HG02981 (cell line): ENCODE measurements at regions not wholly inside any gene's neighbourhood (a gene's known extent, or its start where the extent isn't known, plus 50 kb on each side); places are given as distances from the start of the nearest gene placed in this dataset.
"Not testable (repeated sequence)": the region's sequence is repeated elsewhere in the genome, so short reads cannot be mapped to it uniquely, and the experiment has no call there.

Experiments used
- ATAC-seq: cut with Tn5 transposase; IDR thresholded peaks from one replicate; pipeline ENCODE4 v1.9.1; 2021; ENCODE audit warnings: mild to moderate bottlenecking, moderate library complexity; ENCODE audit not compliant: unreplicated experiment

- ATAC-seq, result no peak
Measured at GRCh38 chr2:216776066-216776850, 80.9 kb upstream of the IGFBP5 start.

DNA sequence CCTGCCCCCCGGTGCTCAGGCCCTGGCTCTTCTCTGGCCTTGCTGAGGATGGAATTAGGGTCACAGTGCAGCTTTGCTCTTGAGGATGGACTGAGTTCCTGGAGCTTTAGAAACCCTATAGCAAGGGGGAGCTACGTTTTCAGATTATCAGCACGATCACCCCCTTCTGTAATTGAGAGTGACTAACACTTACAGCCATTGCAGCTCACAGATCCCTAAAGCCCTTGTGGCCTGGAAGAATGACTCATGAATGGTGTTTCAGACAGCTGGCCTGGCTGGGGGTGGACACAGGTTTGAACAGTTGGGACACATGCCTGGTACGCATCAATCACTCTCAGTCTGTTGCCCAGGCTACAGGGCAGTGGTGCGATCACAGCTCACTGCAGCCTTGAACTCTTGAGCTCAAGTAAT lies 79.7 kb upstream of the IGFBP5 start:
- ATAC-seq, result no peak

GRCh38 chr2:216774620-216775019 lies 79.3 kb upstream of the IGFBP5 start:
- no peak for ATAC-seq

- no peak for ATAC-seq
Measured at GRCh38 chr2:216774180-216774579, 78.8 kb upstream of the IGFBP5 start.

DNA sequence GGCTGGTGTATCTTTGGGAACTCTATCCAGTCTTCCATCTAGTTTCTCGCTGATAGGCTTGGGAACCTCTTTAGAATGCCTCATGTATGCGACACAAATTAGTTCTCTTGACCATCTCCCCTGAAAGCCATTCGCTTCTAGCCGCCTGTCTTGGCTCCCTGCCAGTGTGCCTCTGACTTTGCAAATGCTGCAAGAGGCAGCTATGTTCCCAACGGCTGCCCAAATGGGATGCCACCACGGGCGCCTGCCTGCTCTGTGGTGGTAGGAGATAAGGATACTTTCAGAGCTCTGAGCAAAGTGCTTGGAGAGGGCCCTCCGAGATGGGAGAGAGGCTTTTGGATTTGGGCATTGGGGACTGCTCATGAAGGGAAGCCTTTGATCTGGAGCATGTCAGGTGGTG lies 77.7 kb upstream of the IGFBP5 start:
- ATAC-seq, result no peak

DNA sequence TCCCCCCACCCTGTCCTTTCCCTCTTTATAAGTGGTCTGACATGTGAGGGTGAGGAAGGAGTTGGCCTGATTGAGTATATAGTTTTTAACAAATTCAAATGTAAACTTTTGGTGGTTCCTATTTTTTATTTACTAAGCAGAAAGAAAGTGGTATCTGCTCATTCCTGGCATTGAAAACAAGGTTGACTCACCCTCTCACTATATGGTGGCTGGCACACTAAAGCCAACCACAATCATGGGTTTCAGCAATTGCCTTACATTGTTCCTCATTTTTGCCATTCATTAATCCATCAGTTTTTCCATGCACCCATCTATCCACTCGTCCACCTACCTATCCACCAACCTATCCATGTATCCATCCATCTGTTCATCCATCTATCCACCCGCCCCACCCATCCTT lies 75.4 kb upstream of the IGFBP5 start:
- no peak for ATAC-seq

GRCh38 chr2:216770050-216770449 lies 74.7 kb upstream of the IGFBP5 start:
- no peak for ATAC-seq

DNA sequence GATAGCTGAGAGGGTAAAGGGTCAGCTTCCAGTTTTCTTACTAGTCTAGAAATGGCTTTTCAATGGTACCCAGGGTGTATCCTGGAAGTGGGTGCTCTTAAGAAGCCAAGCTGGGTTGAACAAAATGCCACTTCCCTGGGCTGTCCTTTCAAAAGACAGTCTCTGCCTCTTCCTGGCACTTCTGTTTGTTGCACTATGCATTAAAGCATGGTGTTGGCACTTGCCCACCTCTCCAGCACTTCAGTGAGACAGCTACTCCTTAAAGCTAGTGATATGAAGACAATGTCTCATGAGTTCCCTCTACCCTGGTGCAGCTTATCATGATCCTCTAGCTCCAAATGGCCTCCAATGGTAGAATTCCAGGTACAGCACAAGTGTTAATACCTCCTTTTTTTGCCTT lies 74.3 kb upstream of the IGFBP5 start:
- ATAC-seq, result no peak

GRCh38 chr2:216768908-216769411 lies 73.6 kb upstream of the IGFBP5 start:
- no peak for ATAC-seq

GRCh38 chr2:216765761-216766262 lies 70.5 kb upstream of the IGFBP5 start:
- no peak for ATAC-seq

DNA sequence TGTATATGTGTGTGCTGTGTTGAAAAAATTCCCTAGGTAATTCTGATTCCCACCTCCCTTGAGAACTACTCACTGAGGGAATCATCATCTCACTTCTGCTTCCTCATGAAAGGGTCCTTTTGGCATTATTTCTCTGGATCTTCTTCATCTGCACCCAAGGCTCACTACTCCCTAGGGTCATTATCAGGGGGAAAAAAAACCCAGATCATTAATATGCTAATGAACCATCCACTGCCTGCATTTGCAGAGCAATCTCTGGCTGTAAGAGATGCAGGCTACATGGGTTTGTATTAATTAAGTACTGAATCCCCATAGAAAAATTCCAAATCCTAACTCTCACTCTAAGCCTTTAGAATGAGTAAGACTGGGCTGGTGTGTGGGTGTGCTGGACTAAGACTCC lies 68.0 kb upstream of the IGFBP5 start:
- ATAC-seq, result no peak

DNA sequence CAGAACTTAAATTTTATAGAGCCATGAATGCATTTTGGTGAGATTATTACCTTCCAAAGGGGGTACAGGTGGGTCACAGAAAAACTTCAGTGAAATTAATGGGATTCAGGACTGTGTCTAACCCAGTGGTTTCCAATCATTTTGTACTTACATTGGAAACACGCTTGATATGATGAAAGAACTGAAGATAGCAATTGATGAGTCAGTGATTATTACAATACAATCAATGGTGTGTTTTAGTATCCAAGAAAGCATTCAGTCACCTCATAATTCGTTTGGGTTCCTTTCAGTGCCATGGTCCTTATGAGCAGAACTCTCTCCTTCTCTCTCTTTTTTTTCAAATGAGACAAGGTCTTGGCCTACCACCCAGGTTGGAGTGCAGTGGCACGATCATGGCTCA lies 66.5 kb upstream of the IGFBP5 start:
- ATAC-seq, result no peak

DNA sequence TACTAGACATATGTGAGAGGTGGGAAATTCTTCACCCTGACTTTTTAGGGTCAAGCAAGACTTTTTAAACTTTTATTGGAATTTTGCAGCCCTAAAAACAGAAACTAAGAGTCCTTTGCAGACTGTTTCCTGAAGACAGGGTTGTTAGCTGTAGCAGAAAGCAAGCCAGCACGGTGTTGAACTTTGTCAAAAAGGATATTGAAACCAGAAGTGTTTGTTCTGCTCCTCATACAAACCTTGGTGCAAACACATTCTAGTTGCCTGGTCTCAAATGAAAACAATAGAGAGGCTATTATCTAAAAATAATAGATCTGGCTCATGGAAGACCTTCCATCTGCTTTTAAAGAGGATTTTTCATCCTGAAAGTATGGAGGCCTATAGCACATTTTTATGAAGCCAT lies 65.8 kb upstream of the IGFBP5 start:
- ATAC-seq, result no peak

DNA sequence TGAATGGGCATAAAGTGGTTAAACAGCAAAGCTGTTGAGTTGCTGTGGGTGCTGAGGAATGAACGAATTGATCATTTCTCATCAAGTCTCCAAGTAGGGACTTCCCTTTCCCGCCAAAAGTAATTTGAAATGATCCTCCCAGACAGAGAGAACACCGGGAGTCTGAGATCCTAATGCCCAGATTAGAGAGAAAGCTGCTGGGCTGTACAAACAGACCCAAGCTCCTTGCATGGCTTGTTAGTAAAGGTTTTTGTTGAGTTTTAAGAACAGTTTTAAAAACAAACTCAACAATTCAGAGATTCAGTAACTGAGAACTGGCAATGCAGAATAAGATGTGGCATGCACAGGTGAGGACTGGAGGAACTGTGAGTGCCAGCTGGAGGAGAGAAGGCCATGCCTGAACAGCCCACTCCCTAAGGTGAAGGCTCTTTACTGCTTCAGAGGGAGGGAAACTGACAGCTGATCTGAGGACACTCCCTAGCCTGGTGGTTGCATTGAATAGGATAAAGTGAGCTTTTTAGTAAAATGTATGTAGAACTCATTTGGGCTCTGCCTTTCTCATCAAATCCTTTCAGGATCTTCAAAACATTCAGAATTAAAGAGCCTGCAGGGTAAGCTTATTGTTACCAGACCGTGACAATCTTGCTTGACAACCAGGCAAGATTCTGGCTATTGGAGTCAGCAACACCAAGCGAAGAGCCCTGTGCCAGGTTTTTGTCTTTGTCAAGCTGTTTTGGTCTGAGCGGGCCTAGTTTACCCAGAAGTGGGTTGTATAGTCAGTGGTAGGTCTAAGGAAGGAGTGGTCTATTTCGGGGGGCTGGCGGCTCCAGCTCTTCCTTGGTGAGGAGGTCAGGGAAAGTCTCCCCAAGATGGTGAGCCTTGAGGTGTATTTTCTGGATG lies 63.2 kb upstream of the IGFBP5 start:
- no peak for ATAC-seq

- no peak for ATAC-seq
Measured at GRCh38 chr2:216757532-216757931, 62.2 kb upstream of the IGFBP5 start.

DNA sequence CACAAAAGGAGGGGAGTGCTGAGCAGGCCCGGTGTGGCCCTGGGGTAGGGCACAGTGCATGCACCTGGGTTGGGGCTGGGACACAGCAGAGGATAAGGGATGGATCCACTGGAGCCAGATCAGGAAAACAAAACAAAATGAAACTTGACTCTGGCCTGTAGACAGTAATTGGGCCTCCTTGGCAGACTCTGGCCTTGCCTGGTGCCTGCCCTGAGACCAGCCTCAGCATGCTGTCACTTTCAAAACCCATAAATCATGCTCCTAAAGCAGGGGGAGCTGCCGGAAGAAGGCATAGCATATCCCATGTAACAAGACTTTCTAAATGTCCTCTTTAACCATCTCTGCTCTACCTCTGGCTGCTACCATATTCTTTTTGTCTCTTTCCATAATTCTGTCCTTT lies 61.1 kb upstream of the IGFBP5 start:
- no peak for ATAC-seq

DNA sequence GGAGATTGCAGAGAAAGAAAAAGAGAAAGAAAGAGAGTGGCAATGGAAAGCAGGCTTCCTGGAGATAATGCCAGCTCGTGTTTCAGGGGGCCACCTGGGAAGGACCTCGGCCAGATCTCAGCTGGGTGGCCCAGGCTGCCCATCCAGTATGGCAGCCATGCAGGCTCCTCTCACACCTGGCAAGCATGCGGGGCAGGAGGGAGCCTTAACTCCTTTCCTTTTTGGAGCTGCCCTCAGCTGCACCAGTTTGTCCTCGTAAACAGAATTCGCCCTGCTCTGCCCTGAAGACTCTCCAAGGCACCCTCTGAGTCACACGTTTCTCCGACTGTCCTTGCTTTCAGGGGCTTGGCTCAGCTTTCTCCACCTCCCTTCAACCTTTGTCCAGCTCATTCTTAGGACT lies 59.5 kb upstream of the IGFBP5 start:
- ATAC-seq, result no peak

DNA sequence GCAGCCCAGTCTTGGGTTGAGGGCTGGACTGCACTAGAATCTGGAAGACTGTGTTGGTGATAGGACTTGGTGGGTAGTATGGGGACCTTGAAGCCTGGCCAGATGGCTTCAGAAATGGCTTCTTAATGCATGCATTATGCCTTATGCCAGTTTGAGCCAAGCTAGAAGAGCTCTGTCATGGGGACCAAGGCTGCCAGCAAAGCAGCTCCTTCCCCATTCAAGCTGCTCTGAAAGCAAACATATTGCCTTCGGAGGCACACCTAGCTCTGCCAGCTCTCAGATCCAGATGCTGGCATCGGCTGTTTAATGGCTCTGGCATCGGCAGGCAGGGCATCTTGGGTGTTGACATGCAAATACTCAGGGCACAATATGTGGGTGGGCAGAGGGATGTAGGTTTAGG lies 59.0 kb upstream of the IGFBP5 start:
- ATAC-seq, result no peak

GRCh38 chr2:216752855-216753505 lies 57.6 kb upstream of the IGFBP5 start:
- no peak for ATAC-seq

GRCh38 chr2:216750750-216751149 lies 55.4 kb upstream of the IGFBP5 start:
- ATAC-seq, result not testable (repeated sequence)

GRCh38 chr2:216746268-216746667 lies 50.9 kb upstream of the IGFBP5 start:
- not testable (repeated sequence) for ATAC-seq
